ENCODE measurements at regions not wholly inside any gene's neighbourhood (a gene's known extent, or its start where the extent isn't known, plus 50 kb on each side); places are given as distances from the start of the nearest gene placed in this dataset.

DNA sequence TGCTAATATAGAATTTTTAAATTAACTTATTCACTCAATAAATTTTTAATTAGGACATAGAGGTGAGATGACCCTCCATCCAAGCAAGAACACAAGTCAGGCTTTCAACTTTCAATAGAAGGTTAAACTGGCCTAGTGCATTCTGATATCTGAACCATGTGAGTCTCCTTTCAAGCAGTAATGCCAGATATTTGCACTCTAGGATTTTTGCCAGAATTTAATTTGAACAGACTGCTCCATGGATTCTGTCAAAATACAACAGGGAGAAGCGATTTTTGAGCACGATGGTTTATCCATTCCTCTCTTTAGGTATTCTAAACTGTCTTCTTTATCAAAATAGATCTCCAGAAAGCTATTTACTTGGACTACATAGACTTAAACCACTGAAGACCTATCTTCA is 72.0 kb upstream of the DCLK2 start:
- BruUV-seq (replicated peaks) = no TSS peak
- CTCF ChIA-PET (ENCODE audit: low intra/inter-chr PET ratio, low total read pairs) = no interaction called here
- Histone ChIP-seq H3K4me3 (replicated peaks in 1 of 3; ENCODE audit: insufficient read depth in 1 of 3, low read depth in 2 of 3, low read length in 3 of 3) (no peak overlapping the region), H3K9ac (ENCODE audit: insufficient read depth, low read depth, low read length) (no peak overlapping the region), H2AFZ (ENCODE audit: low read length) (no peak overlapping the region), H3K9me3 (ENCODE audit: low read length) (no peaks in the 10 kb centered on the region), H3K79me2 (ENCODE audit: insufficient read depth, low read length) (no peaks in the 10 kb centered on the region), H3K36me3 (replicated peaks in 1 of 2; ENCODE audit: control insufficient read depth in 1 of 2, insufficient read depth in 2 of 2, low read length in 2 of 2) (no peaks in the 10 kb centered on the region), H3K4me1 (ENCODE audit: insufficient read depth, low read length) (no peaks in the 10 kb centered on the region), H4K20me1 (ENCODE audit: insufficient read depth, low read length) (no peaks in the 10 kb centered on the region), H3K4me2 (ENCODE audit: low read depth, low read length) (no peak overlapping the region), H3K27ac (ENCODE audit: extremely low read length, insufficient read depth, low read length) (no peak overlapping the region), H3K27me3 (ENCODE audit: control insufficient read depth in 1 of 2, insufficient read depth in 2 of 2, low read length in 2 of 2) (no peaks in the 10 kb centered on the region; a peak in 1 of 5 replicates)
- DNase-seq (ENCODE audit: low spot score) = no peak
- POLR2A ChIA-PET = no interaction called here
- TF ChIP-seq KLF13 (CRISPR knock-in tag; IDR thresholded peaks at IDR 0.05) (no peak), SSRP1 (CRISPR knock-in tag; IDR thresholded peaks at IDR 0.05) (no peak), ZNF563 (CRISPR knock-in tag; IDR thresholded peaks at IDR 0.05) (no peak)
- TF ChIP-seq, protein P1, sequence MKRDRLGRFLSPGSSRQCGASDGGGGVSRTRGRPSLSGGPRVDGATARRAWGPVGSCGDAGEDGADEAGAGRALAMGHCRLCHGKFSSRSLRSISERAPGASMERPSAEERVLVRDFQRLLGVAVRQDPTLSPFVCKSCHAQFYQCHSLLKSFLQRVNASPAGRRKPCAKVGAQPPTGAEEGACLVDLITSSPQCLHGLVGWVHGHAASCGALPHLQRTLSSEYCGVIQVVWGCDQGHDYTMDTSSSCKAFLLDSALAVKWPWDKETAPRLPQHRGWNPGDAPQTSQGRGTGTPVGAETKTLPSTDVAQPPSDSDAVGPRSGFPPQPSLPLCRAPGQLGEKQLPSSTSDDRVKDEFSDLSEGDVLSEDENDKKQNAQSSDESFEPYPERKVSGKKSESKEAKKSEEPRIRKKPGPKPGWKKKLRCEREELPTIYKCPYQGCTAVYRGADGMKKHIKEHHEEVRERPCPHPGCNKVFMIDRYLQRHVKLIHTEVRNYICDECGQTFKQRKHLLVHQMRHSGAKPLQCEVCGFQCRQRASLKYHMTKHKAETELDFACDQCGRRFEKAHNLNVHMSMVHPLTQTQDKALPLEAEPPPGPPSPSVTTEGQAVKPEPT (CRISPR knock-in tag; IDR thresholded peaks at IDR 0.05; ENCODE audit: low read depth) = no peak
- ATAC-seq = no peak
- 0% methylated on average over 2 of the region's 2 CpGs for WGBS (ENCODE audit: low lambda C conversion rate)
- FAIRE-seq = no peak
- in situ Hi-C loops (cut with HindIII; ENCODE audit: extremely low pct_ligation_motif_present, low pct_unique_long_range_greater_than_20kb) (loop anchor here (5.0 kb wide), 1 partner anchor 211 kb away; no protein-coding TSS in a partner anchor), intact Hi-C loops (cut with micrococcal nuclease; ENCODE audit: unreplicated experiment) (no loop called here)

DNA sequence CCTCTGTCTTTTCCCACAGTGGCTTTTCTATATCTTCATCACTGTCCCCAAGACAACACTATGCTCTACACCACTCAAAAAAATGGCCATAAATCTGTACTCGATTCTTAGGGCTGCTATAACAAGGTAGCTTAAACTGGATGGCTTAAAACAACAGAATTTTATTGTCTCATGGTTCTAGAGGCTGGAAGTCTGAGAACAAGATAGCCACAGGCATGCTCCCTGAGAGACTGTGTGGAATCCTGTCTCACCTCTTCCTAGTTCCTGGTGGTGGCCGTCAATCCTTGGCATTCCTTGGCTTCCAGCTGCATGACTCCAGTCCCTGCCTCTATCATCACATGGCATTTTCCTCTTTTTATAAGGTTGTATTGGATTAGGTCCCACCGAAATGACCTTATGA is 70.7 kb upstream of the DCLK2 start:
- Histone ChIP-seq H3K79me2 (ENCODE audit: insufficient read depth, low read length) (no peaks in the 10 kb centered on the region), H2AFZ (ENCODE audit: low read length) (no peak overlapping the region), H3K4me3 (replicated peaks in 1 of 3; ENCODE audit: insufficient read depth in 1 of 3, low read depth in 2 of 3, low read length in 3 of 3) (no peak overlapping the region), H4K20me1 (ENCODE audit: insufficient read depth, low read length) (no peaks in the 10 kb centered on the region), H3K4me1 (ENCODE audit: insufficient read depth, low read length) (no peaks in the 10 kb centered on the region), H3K9me3 (ENCODE audit: low read length) (no peaks in the 10 kb centered on the region), H3K9ac (ENCODE audit: insufficient read depth, low read depth, low read length) (no peak overlapping the region), H3K36me3 (replicated peaks in 1 of 2; ENCODE audit: control insufficient read depth in 1 of 2, insufficient read depth in 2 of 2, low read length in 2 of 2) (no peaks in the 10 kb centered on the region), H3K27ac (ENCODE audit: extremely low read length, insufficient read depth, low read length) (no peak overlapping the region), H3K27me3 (ENCODE audit: control insufficient read depth in 1 of 2, insufficient read depth in 2 of 2, low read length in 2 of 2) (no peaks in the 10 kb centered on the region; a peak in 1 of 5 replicates), H3K4me2 (ENCODE audit: low read depth, low read length) (no peak overlapping the region)
- no peak for TF ChIP-seq ZNF749 (CRISPR knock-in tag; IDR thresholded peaks at IDR 0.05; ENCODE audit: borderline replicate concordance)
- no peak for TF ChIP-seq HHEX (CRISPR knock-in tag; IDR thresholded peaks at IDR 0.05)
- TF ChIP-seq, protein P2, sequence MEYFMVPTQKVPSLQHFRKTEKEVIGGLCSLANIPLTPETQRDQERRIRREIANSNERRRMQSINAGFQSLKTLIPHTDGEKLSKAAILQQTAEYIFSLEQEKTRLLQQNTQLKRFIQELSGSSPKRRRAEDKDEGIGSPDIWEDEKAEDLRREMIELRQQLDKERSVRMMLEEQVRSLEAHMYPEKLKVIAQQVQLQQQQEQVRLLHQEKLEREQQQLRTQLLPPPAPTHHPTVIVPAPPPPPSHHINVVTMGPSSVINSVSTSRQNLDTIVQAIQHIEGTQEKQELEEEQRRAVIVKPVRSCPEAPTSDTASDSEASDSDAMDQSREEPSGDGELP (IDR thresholded peaks at IDR 0.05; ENCODE audit: borderline replicate concordance, low read depth) = no peak
- TF ChIP-seq PCBP2 (optimal IDR thresholded peaks at IDR 0.05; ENCODE audit: low read depth, low read length, poor library complexity, severe bottlenecking) = no peak
- TF ChIP-seq, protein P3, sequence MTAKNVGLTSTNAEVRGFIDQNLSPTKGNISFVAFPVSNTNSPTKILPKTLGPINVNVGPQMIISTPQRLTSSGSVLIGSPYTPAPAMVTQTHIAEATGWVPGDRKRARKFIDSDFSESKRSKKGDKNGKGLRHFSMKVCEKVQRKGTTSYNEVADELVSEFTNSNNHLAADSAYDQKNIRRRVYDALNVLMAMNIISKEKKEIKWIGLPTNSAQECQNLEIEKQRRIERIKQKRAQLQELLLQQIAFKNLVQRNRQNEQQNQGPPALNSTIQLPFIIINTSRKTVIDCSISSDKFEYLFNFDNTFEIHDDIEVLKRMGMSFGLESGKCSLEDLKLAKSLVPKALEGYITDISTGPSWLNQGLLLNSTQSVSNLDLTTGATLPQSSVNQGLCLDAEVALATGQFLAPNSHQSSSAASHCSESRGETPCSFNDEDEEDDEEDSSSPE (CRISPR knock-in tag; IDR thresholded peaks at IDR 0.05) = no peak
- TF ChIP-seq TBX3 (IDR thresholded peaks at IDR 0.05; ENCODE audit: borderline replicate concordance) = no peak
- TF ChIP-seq ASH2L (IDR thresholded peaks at IDR 0.05; ENCODE audit: insufficient read length, low read depth, low read length) = no peak
- TF ChIP-seq SMAD9 (CRISPR knock-in tag; IDR thresholded peaks at IDR 0.05) = no peak
- ATAC-seq = no peak
- no peak for DNase-seq (ENCODE audit: low spot score)
- in situ Hi-C loops (cut with HindIII; ENCODE audit: extremely low pct_ligation_motif_present, low pct_unique_long_range_greater_than_20kb) (loop anchor here (5.0 kb wide), 1 partner anchor 210 kb away; no protein-coding TSS in a partner anchor), intact Hi-C loops (cut with micrococcal nuclease; ENCODE audit: unreplicated experiment) (no loop called here)
- ChIA-PET POLR2A (no interaction called here), CTCF (ENCODE audit: low intra/inter-chr PET ratio, low total read pairs) (no interaction called here)
- BruUV-seq (replicated peaks) = no TSS peak
- no peak for FAIRE-seq
- 4% methylated on average over 3 of the region's 3 CpGs for WGBS (ENCODE audit: low lambda C conversion rate)
